PC-3 (cell line): ENCODE measurements at regions not wholly inside any gene's neighbourhood (a gene's known extent, or its start where the extent isn't known, plus 50 kb on each side); places are given as distances from the start of the nearest gene placed in this dataset.

Experiments used
- ATAC-seq: fragments of 200-7000 bp; cut with Tn5 transposase; 2 replicates; pipeline ENCODE4 v1.9.1; 2020; ENCODE audit warnings: mild to moderate bottlenecking, moderate library complexity
- BruUV-seq: library from RNA; stranded (reverse); fragments of 400-500 nt; replicated peaks from 2 replicates; lab custom pipeline; 2021; lab: Mats Ljungman, UMichigan
- CTCF ChIA-PET: fragments of 300-600 bp; sonication (Branson Sonifier 250); formaldehyde crosslinking; loops from one replicate; lab custom pipeline; 2022; ENCODE audit warnings: antibody characterized with exemption; lab: Charles Lee
- POLR2A ChIA-PET: fragments of 300-600 bp; sonication (Branson Sonifier 250); formaldehyde crosslinking; loops from one replicate; lab custom pipeline; 2022; ENCODE audit warnings: antibody characterized with exemption; ENCODE audit not compliant: unreplicated experiment; lab: Charles Lee
- DNase-seq: peaks from one replicate; pipeline ENCODE4 v3.0.0-alpha.2; 2015
- H2AFZ ChIP-seq: fragments of 300-600 bp; sonication (generic); 2 replicates; pipeline ENCODE4 v1.6.0; 2016; ENCODE audit warnings: antibody characterized with exemption, low read length
- H3F3A ChIP-seq: fragments of 300-600 bp; sonication (generic); one replicate; pipeline ENCODE4 v1.6.0; 2017; ENCODE audit warnings: antibody characterized with exemption, low read length, control low read depth, mild to moderate bottlenecking; ENCODE audit not compliant: unreplicated experiment
- H3K27ac ChIP-seq: fragments of 300-600 bp; sonication (generic); 2 replicates; pipeline ENCODE4 v1.5.1; 2016; ENCODE audit warnings: mild to moderate bottlenecking, low read length
- H3K27me3 ChIP-seq: fragments of 300-600 bp; sonication (generic); 2 replicates; pipeline ENCODE4 v1.6.1; 2016; ENCODE audit warnings: low read length, mixed read lengths
- H3K36me3 ChIP-seq: fragments of 300-600 bp; sonication (generic); 2 replicates; pipeline ENCODE4 v1.6.1; 2016; ENCODE audit warnings: low read depth, mixed run types, low read length, mixed read lengths
- H3K4me1 ChIP-seq: fragments of 300-600 bp; sonication (generic); 2 replicates; pipeline ENCODE4 v1.5.1; 2016; ENCODE audit warnings: low read length; ENCODE audit not compliant: insufficient read depth
- H3K4me2 ChIP-seq: fragments of 300-600 bp; sonication (generic); 2 replicates; pipeline ENCODE4 v1.6.0; 2016; ENCODE audit warnings: low read length
- H3K4me3 ChIP-seq: fragments of 300-600 bp; sonication (generic); 2 replicates; pipeline ENCODE4 v1.5.1; 2016; ENCODE audit warnings: mild to moderate bottlenecking, low read length, mixed read lengths
- H3K79me2 ChIP-seq: fragments of 300-600 bp; sonication (generic); 2 replicates; pipeline ENCODE4 v1.6.1; 2017; ENCODE audit warnings: low read length, mixed read lengths
- H3K9ac ChIP-seq: fragments of 300-600 bp; sonication (generic); 2 replicates; pipeline ENCODE4 v1.6.0; 2016; ENCODE audit warnings: mild to moderate bottlenecking, low read length
- H3K9me2 ChIP-seq: fragments of 300-600 bp; sonication (generic); replicated peaks from 2 replicates; pipeline ENCODE4 v1.6.1; 2016; ENCODE audit warnings: mixed run types, low read length, mixed read lengths
- H3K9me3 ChIP-seq: fragments of 300-600 bp; sonication (generic); 2 replicates; pipeline ENCODE4 v1.6.1; 2016; ENCODE audit warnings: low read length, mixed read lengths
- H4K20me1 ChIP-seq: fragments of 300-600 bp; sonication (generic); 2 replicates; pipeline ENCODE4 v1.6.1; 2016; ENCODE audit warnings: low read length, mixed read lengths
- CTCF ChIP-seq: fragments of 300-600 bp; sonication (generic); conservative IDR thresholded peaks from 2 replicates; pipeline ENCODE4 v1.5.1; 2017; ENCODE audit warnings: antibody characterized with exemption, low read depth, mild to moderate bottlenecking, low read length
- EZH2 ChIP-seq: fragments of 300-600 bp; sonication (generic); IDR thresholded peaks from one replicate; pipeline ENCODE4 v1.6.1; 2017; ENCODE audit warnings: antibody characterized with exemption, mild to moderate bottlenecking, low read length; ENCODE audit not compliant: unreplicated experiment
- EZH2phosphoT487 ChIP-seq: fragments of 300-600 bp; sonication (generic); IDR thresholded peaks from 2 replicates; pipeline ENCODE4 v1.6.1; 2018; ENCODE audit warnings: mild to moderate bottlenecking, antibody characterized with exemption, low read length, borderline replicate concordance
- intact Hi-C: fragments of 100-400 bp; cut with micrococcal nuclease; formaldehyde crosslinking; loops from 2 replicates; pipeline ENCODE4 v1.9.0; 2023

GRCh38 chr12:3987571-3987970, 114.4 kb upstream of the PARP11 start:
- no peaks in the 10 kb centered on the region for H3K4me1 ChIP-seq
- no TSS peak for BruUV-seq
- H3F3A ChIP-seq = no peaks in the 10 kb centered on the region
- no peak overlapping the region for H3K4me3 ChIP-seq
- H3K9ac ChIP-seq = no peak overlapping the region
- intact Hi-C loops = no loop called here
- H2AFZ ChIP-seq = no peak overlapping the region
- no peak overlapping the region for H3K4me2 ChIP-seq
- H3K36me3 ChIP-seq = no peaks in the 10 kb centered on the region
- no peak for ATAC-seq
- no peak for DNase-seq
- no peaks in the 10 kb centered on the region for H4K20me1 ChIP-seq
- ChIA-PET CTCF (no interaction called here), POLR2A (no interaction called here)
- H3K27ac ChIP-seq = no peak overlapping the region
- H3K27me3 ChIP-seq = peaks cover 27% of the 10 kb centered on the region
- no peak for TF ChIP-seq EZH2
- TF ChIP-seq CTCF = no peak
- TF ChIP-seq EZH2phosphoT487 = no peak
- H3K79me2 ChIP-seq = no peaks in the 10 kb centered on the region
- no peaks in the 10 kb centered on the region for H3K9me3 ChIP-seq
- H3K9me2 ChIP-seq = no peaks in the 10 kb centered on the region

- POLR2A ChIA-PET = no interaction called here
- Histone ChIP-seq H3K79me2 (no peaks in the 10 kb centered on the region), H3K4me3 (no peak overlapping the region), H3K36me3 (no peaks in the 10 kb centered on the region), H2AFZ (no peak overlapping the region), H4K20me1 (no peaks in the 10 kb centered on the region), H3K9me3 (no peaks in the 10 kb centered on the region), H3K9ac (no peak overlapping the region), H3K9me2 (no peaks in the 10 kb centered on the region), H3F3A (no peaks in the 10 kb centered on the region), H3K27ac (no peak overlapping the region), H3K27me3 (peaks cover 13% of the 10 kb centered on the region), H3K4me2 (no peak overlapping the region), H3K4me1 (no peaks in the 10 kb centered on the region)
- DNase-seq = no peak
- intact Hi-C loops = no loop called here
- no peak for ATAC-seq
- CTCF ChIA-PET = no interaction called here
- TF ChIP-seq EZH2 = no peak
- TF ChIP-seq EZH2phosphoT487 = no peak
- TF ChIP-seq CTCF = no peak
- BruUV-seq = no TSS peak
These were observed 107.5 kb upstream of the PARP11 start for GRCh38 chr12:3980504-3981272.

- Histone ChIP-seq H3K4me3 (no peak overlapping the region), H3K27me3 (peaks cover 17% of the 10 kb centered on the region), H3K27ac (no peak overlapping the region), H3K4me2 (no peak overlapping the region), H3K9me3 (no peaks in the 10 kb centered on the region), H3K9ac (no peak overlapping the region), H3F3A (no peaks in the 10 kb centered on the region), H4K20me1 (no peaks in the 10 kb centered on the region), H3K36me3 (no peaks in the 10 kb centered on the region), H3K79me2 (no peaks in the 10 kb centered on the region), H3K4me1 (no peaks in the 10 kb centered on the region), H2AFZ (no peak overlapping the region), H3K9me2 (no peaks in the 10 kb centered on the region)
- no peak for DNase-seq
- CTCF ChIA-PET = no interaction called here
- intact Hi-C loops = no loop called here
- ATAC-seq = no peak
- no peak for TF ChIP-seq CTCF
- no peak for TF ChIP-seq EZH2phosphoT487
- POLR2A ChIA-PET = no interaction called here
- no TSS peak for BruUV-seq
These were observed 104.4 kb upstream of the PARP11 start for GRCh38 chr12:3977621-3978020.
